Gastrocnemius medialis (tissue), 4 donors: ENCODE measurements at regions not wholly inside any gene's neighbourhood (a gene's known extent, or its start where the extent isn't known, plus 50 kb on each side); places are given as distances from the start of the nearest gene placed in this dataset.

Experiments used
- CTCF ChIP-seq, 5 experiments: fragments of 450-650 bp in 3 of 5; fragments of 200-600 bp in 2 of 5; sonication (generic) in 2 of 5; IDR thresholded peaks in 4 of 5; conservative IDR thresholded peaks in 1 of 5; 1 replicate in 4 of 5; 2 replicates in 1 of 5; pipeline ENCODE4 v1.5.1; 2016 to 2019; ENCODE audit warnings: antibody characterized with exemption in 5 of 5, mild to moderate bottlenecking in 3 of 5, moderate library complexity in 3 of 5
- POLR2A ChIP-seq, 2 donors: fragments of 450-650 bp; IDR thresholded peaks; one replicate each; pipeline ENCODE4 v1.6.1; 2017; ENCODE audit warnings: antibody characterized with exemption in 2 of 2, mild to moderate bottlenecking in 2 of 2, moderate library complexity in 2 of 2

- TF ChIP-seq CTCF (IDR thresholded peaks at IDR 0.05 in 4 of 5, conservative IDR thresholded peaks at IDR 0.05 in 1 of 5) = no peak
- no peak for TF ChIP-seq POLR2A (IDR thresholded peaks at IDR 0.05)
Observed at GRCh38 chr10:126787201-126787600, 116.7 kb upstream of the C10orf90 start.
